ENCODE measurements at regions not wholly inside any gene's neighbourhood (a gene's known extent, or its start where the extent isn't known, plus 50 kb on each side); places are given as distances from the start of the nearest gene placed in this dataset.
"Not testable (repeated sequence)": the region's sequence is repeated elsewhere in the genome, so short reads cannot be mapped to it uniquely, and the experiment has no call there.

DNA sequence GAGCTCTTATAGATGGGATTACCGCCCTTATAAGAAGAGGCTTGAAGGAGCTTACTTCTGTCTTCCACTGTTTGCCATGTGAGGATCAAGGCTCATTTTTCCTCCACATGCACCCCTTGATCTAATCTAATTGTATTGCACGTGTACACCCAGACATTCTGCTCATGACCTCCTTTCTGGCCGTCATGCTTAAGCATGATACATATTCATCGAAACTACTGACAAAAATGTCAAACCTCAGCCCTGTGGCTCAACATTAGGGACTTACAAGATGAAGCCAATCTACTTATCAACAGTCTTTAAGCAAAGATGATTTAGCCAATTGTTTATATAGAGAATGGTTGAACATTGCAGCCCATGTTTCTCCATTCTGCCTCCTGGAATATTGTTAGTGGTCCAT, 127.6 kb downstream of the XCL2 start:
- Mint-ChIP-seq H3K4me3 (no peak overlapping the region), H3K9me3 (no peaks in the 10 kb centered on the region), H3K27ac (no peak overlapping the region), H3K4me1 (peaks cover 33% of the 10 kb centered on the region), H3K36me3 (no peaks in the 10 kb centered on the region)
- no peak for DNase-seq (ENCODE audit: low spot score in 2 of 2)
- ATAC-seq: peak; percentile 90

GRCh38 chr1:168414914-168415313, 128.9 kb downstream of the XCL2 start:
- Mint-ChIP-seq H3K4me1 (peaks cover 35% of the 10 kb centered on the region), H3K27ac (no peak overlapping the region), H3K9me3 (no peaks in the 10 kb centered on the region), H3K36me3 (peaks cover 10% of the 10 kb centered on the region), H3K4me3 (no peak overlapping the region)
- DNase-seq (ENCODE audit: low spot score in 2 of 2): no peak
- ATAC-seq: no peak

- Mint-ChIP-seq H3K4me3 (no peak overlapping the region), H3K4me1 (peaks cover 56% of the 10 kb centered on the region), H3K27ac (peak overlapping the region; percentile 88)
Measured at GRCh38 chr1:168410464-168410863, 129.8 kb downstream of the TBX19 start.

GRCh38 chr1:168408884-168409283, 128.2 kb downstream of the TBX19 start:
- peak; percentile 94 for ATAC-seq
- H3K36me3 Mint-ChIP-seq: peaks cover 21% of the 10 kb centered on the region
- peak overlapping the region; percentile 1 for H3K4me3 Mint-ChIP-seq
- DNase-seq (ENCODE audit: low spot score in 2 of 2): peak; percentile 29 to 73
- H3K9me3 Mint-ChIP-seq: peaks cover 3% of the 10 kb centered on the region
- H3K27ac Mint-ChIP-seq: peak overlapping the region; percentile 61
- H3K4me1 Mint-ChIP-seq: peaks cover 51% of the 10 kb centered on the region

More at GRCh38 chr1:168410464-168410863, 129.8 kb downstream of the TBX19 start:
- Mint-ChIP-seq H3K9me3 (peaks cover 3% of the 10 kb centered on the region), H3K36me3 (peaks cover 21% of the 10 kb centered on the region)
- no peak for DNase-seq (ENCODE audit: low spot score in 2 of 2)
- ATAC-seq: peak; percentile 57

DNA sequence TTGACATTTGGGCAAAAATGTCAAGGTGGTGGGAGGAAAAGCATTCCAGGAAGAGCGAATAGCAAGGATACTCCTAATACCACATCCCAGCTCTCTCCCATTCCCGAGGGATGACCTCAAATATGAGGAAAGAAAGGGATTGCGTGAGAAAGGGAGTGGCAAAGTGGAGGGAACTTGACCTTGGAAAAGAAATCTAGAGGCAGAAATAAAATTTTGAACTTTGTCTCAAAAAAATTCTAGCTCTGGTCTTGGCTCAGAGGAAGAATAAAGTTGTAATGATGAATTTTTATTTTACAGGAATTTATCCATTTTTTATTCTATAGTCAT, 127.8 kb downstream of the TBX19 start:
- peaks cover 21% of the 10 kb centered on the region for H3K36me3 Mint-ChIP-seq
- H3K27ac Mint-ChIP-seq: peak overlapping the region; percentile 61
- ATAC-seq (no peak), DNase-seq (ENCODE audit: low spot score in 2 of 2) (no peak)
- peaks cover 3% of the 10 kb centered on the region for H3K9me3 Mint-ChIP-seq
- peak overlapping the region; percentile 36 for H3K4me3 Mint-ChIP-seq
- H3K4me1 Mint-ChIP-seq: peaks cover 48% of the 10 kb centered on the region

DNA sequence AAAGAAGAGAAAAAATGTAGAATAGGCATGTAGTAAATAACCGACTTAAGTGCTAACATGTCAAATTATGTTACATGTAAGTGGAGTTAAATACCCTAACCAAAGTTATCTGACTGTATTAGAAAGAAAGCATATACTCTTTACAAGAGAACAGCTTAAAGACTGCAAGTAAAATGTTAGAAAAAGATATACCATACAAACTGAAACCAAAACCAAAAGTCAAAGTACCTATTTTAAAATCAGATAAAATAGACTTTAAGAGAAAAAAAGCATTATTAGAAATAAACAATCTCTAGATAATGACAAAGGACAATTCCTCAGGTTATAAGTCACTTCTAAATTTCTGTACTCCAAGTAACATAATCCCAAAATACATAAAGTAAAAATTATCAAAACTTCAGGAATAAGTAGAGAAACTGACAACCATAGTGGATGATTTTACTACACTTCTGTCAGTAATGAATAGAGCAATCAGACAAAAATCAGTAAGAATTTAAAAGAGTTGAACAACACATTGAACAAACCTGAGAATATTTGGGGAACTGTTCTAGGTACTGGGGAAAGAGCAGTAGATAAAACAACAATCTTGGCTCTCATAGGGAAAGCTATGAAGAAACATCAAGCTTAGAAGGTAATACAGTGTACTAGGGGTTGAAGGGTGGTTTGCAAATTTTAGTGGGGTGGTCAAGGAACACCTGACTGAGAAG, 127.3 kb downstream of the TBX19 start:
- DNase-seq (ENCODE audit: low spot score in 2 of 2) (no peak), ATAC-seq (no peak)
- Mint-ChIP-seq H3K9me3 (peaks cover 3% of the 10 kb centered on the region), H3K4me1 (peaks cover 42% of the 10 kb centered on the region), H3K4me3 (peak overlapping the region; percentile 36), H3K27ac (peak overlapping the region; percentile 61), H3K36me3 (peaks cover 21% of the 10 kb centered on the region)

DNA sequence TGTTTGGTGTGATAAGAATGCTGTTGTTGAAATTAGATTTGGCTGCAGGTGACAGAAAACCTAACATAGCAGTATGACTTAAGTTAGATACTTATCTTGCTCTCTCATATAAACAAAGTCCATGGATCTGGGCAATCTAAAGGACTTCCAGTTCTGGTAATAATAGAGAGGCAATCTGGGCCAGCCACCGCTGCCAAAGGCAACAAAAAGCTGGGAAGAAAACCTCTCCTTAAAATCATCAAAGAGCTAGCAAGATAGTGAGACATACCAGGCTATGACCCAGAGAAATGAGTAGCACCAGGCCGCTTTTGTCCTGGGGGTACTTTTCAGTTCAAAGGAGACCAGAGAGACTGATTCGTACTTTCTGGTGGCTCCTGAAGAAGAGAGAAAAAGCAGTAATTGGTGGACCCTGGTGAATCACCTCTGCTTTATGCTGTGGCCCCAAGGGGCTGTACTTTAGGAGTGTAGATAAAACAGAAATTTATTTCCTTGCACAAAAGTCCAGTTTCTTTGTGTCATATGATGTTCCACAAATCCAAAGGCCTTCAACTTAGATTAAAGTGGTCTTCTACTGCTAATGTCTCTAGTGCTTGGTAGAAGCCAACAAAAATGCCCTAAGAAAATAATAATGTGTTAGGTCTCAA, 125.4 kb downstream of the TBX19 start:
- peaks cover 21% of the 10 kb centered on the region for H3K36me3 Mint-ChIP-seq
- H3K4me3 Mint-ChIP-seq: no peak overlapping the region
- no peak for DNase-seq (ENCODE audit: low spot score in 2 of 2)
- peaks cover 41% of the 10 kb centered on the region for H3K4me1 Mint-ChIP-seq
- peaks cover 3% of the 10 kb centered on the region for H3K9me3 Mint-ChIP-seq
- no peak for ATAC-seq
- H3K27ac Mint-ChIP-seq: no peak overlapping the region

- no peak for ATAC-seq
- Mint-ChIP-seq H3K4me3 (no peak overlapping the region), H3K4me1 (peaks cover 28% of the 10 kb centered on the region), H3K27ac (no peak overlapping the region), H3K9me3 (peaks cover 3% of the 10 kb centered on the region), H3K36me3 (no peaks in the 10 kb centered on the region)
- no peak for DNase-seq (ENCODE audit: low spot score in 2 of 2)
Measured at GRCh38 chr1:168403140-168403539, 122.5 kb downstream of the TBX19 start.

- H3K4me1 Mint-ChIP-seq: peaks cover 23% of the 10 kb centered on the region
- not testable (repeated sequence) for H3K4me3 Mint-ChIP-seq; DNase-seq (ENCODE audit: low spot score in 2 of 2); H3K36me3 Mint-ChIP-seq; H3K27ac Mint-ChIP-seq; ATAC-seq; H3K9me3 Mint-ChIP-seq
Measured at GRCh38 chr1:168402466-168402865, 121.8 kb downstream of the TBX19 start.

- DNase-seq (ENCODE audit: low spot score in 2 of 2): no peak
- H3K27ac Mint-ChIP-seq: no peak overlapping the region
- no peak for ATAC-seq
Measured at GRCh38 chr1:168401341-168401740, 120.7 kb downstream of the TBX19 start.

DNA sequence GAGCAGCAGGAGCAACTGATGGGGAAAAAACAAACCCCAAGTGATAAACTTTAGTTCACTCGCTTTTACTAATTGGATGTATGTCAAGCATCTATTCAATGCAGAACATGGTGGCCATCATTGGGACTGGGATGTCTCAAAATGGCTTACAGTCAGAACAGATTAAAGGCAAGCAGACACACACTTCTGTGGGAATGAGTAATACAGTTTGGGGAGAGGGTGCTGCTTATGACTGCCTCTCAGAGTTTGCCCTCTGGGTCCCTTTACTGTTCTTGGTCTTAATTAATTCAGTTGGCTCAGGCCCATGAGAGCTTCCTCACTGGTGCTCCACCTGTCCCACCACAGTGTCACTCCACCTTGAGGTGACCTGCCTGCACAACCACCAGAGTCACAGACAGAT, 119.5 kb downstream of the TBX19 start:
- no peak overlapping the region for H3K4me3 Mint-ChIP-seq
- H3K36me3 Mint-ChIP-seq: no peaks in the 10 kb centered on the region
- ATAC-seq (peak; percentile 53), DNase-seq (ENCODE audit: low spot score in 2 of 2) (no peak)
- H3K9me3 Mint-ChIP-seq: no peaks in the 10 kb centered on the region
- peaks cover 18% of the 10 kb centered on the region for H3K4me1 Mint-ChIP-seq
- no peak overlapping the region for H3K27ac Mint-ChIP-seq

More at GRCh38 chr1:168401341-168401740, 120.7 kb downstream of the TBX19 start:
- Mint-ChIP-seq H3K4me3 (no peak overlapping the region), H3K9me3 (no peaks in the 10 kb centered on the region), H3K4me1 (peaks cover 17% of the 10 kb centered on the region), H3K36me3 (no peaks in the 10 kb centered on the region)

- ATAC-seq: no peak
- H3K4me1 Mint-ChIP-seq: peaks cover 25% of the 10 kb centered on the region
- H3K4me3 Mint-ChIP-seq: no peak overlapping the region
- H3K36me3 Mint-ChIP-seq: no peaks in the 10 kb centered on the region
- DNase-seq (ENCODE audit: low spot score in 2 of 2): no peak
- no peaks in the 10 kb centered on the region for H3K9me3 Mint-ChIP-seq
- H3K27ac Mint-ChIP-seq: no peak overlapping the region
Measured at GRCh38 chr1:168397806-168398205, 117.1 kb downstream of the TBX19 start.

GRCh38 chr1:168396940-168397684, 116.4 kb downstream of the TBX19 start:
- no peak overlapping the region for H3K4me3 Mint-ChIP-seq
- DNase-seq (ENCODE audit: low spot score in 2 of 2) (no peak), ATAC-seq (no peak)
- no peaks in the 10 kb centered on the region for H3K36me3 Mint-ChIP-seq
- H3K27ac Mint-ChIP-seq: no peak overlapping the region
- peaks cover 32% of the 10 kb centered on the region for H3K4me1 Mint-ChIP-seq
- H3K9me3 Mint-ChIP-seq: no peaks in the 10 kb centered on the region

GRCh38 chr1:168396508-168396907, 115.8 kb downstream of the TBX19 start:
- no peak for ATAC-seq
- no peak overlapping the region for H3K4me3 Mint-ChIP-seq
- H3K9me3 Mint-ChIP-seq: no peaks in the 10 kb centered on the region
- DNase-seq (ENCODE audit: low spot score in 2 of 2): no peak
- H3K27ac Mint-ChIP-seq: no peak overlapping the region
- H3K4me1 Mint-ChIP-seq: peaks cover 38% of the 10 kb centered on the region
- H3K36me3 Mint-ChIP-seq: no peaks in the 10 kb centered on the region

DNA sequence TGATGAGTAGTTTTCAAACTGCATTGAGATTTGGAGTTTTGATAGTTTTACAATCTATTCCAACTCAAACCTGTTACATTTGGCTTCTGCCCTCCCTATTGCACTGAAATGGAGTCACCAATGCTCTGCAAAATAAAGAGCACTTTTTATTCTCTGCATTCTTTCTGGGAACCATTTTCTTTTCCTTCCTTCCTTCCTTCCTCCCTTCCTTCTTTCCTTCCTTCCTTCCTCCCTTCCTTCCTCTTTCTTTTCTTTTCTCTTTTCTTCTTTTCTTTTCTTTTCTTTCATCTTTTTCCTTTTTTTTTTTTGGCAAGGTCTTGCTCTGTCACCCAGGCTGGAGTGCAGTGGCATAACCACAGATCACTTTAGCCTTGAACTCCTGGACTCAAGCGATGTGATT, 114.2 kb downstream of the TBX19 start:
- Mint-ChIP-seq H3K27ac (no peak overlapping the region), H3K4me1 (peaks cover 39% of the 10 kb centered on the region)

More for the DNA sequence above, 114.2 kb downstream of the TBX19 start:
- Mint-ChIP-seq H3K9me3 (no peaks in the 10 kb centered on the region), H3K36me3 (no peaks in the 10 kb centered on the region), H3K4me3 (no peak overlapping the region)
- ATAC-seq: no peak
- no peak for DNase-seq (ENCODE audit: low spot score in 2 of 2)

All from stimulated activated effector memory CD8-positive, alpha-beta T cell treated with anti-CD3 and anti-CD28 coated beads, Interleukin-12 subunit alpha, Interleukin-12 subunit beta, amount 100 ng/mL, for 72 hours (primary cell).